ENCODE measurements at regions not wholly inside any gene's neighbourhood (a gene's known extent, or its start where the extent isn't known, plus 50 kb on each side); places are given as distances from the start of the nearest gene placed in this dataset.

GRCh38 chr3:87558492-87558891 is 282.1 kb upstream of the POU1F1 start:
- no peak for TF ChIP-seq EZH2 (IDR thresholded peaks at IDR 0.05; ENCODE audit: borderline replicate concordance, low read depth, low read length, severe bottlenecking)
- no peak for TF ChIP-seq POLR2AphosphoS5 (IDR thresholded peaks at IDR 0.05; ENCODE audit: insufficient read depth, low read depth, low read length)
- TF ChIP-seq, protein P1, sequence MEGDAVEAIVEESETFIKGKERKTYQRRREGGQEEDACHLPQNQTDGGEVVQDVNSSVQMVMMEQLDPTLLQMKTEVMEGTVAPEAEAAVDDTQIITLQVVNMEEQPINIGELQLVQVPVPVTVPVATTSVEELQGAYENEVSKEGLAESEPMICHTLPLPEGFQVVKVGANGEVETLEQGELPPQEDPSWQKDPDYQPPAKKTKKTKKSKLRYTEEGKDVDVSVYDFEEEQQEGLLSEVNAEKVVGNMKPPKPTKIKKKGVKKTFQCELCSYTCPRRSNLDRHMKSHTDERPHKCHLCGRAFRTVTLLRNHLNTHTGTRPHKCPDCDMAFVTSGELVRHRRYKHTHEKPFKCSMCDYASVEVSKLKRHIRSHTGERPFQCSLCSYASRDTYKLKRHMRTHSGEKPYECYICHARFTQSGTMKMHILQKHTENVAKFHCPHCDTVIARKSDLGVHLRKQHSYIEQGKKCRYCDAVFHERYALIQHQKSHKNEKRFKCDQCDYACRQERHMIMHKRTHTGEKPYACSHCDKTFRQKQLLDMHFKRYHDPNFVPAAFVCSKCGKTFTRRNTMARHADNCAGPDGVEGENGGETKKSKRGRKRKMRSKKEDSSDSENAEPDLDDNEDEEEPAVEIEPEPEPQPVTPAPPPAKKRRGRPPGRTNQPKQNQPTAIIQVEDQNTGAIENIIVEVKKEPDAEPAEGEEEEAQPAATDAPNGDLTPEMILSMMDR (IDR thresholded peaks at IDR 0.05; ENCODE audit: extremely low read depth in 1 of 2, insufficient read depth in 1 of 2, low read depth in 1 of 2, low read length in 2 of 2), result no peak
- no peak for TF ChIP-seq POLR2A (IDR thresholded peaks at IDR 0.05; ENCODE audit: low read depth, low read length)
